IMR-90 (cell line): ENCODE measurements at regions not wholly inside any gene's neighbourhood (a gene's known extent, or its start where the extent isn't known, plus 50 kb on each side); places are given as distances from the start of the nearest gene placed in this dataset.

Source experiments
- ATAC-seq: fragments of 200-7000 bp; cut with Tn5 transposase; 2 replicates; pipeline ENCODE4 v1.9.1; 2020; ENCODE audit warnings: low read depth, mild to moderate bottlenecking, moderate library complexity
- BruUV-seq: library from RNA; stranded (reverse); fragments of 400-500 nt; replicated peaks from 2 replicates; lab custom pipeline; 2021; lab: Mats Ljungman, UMichigan
- CTCF ChIA-PET: fragments of 300-600 bp; formaldehyde crosslinking; extraction: SDS; loops from one replicate; lab custom pipeline; 2021; ENCODE audit warnings: antibody characterized with exemption; lab: Yijun Ruan, JAX
- POLR2A ChIA-PET: fragments of 300-600 bp; sonication (Branson Sonifier 250); formaldehyde crosslinking; loops from one replicate; lab custom pipeline; 2022; ENCODE audit warnings: antibody characterized with exemption; ENCODE audit not compliant: unreplicated experiment; lab: Charles Lee
- DNase-seq: peaks from one replicate; pipeline ENCODE4 v3.0.0; 2013
- H2AFZ ChIP-seq: replicated peaks from 2 replicates; pipeline ENCODE3; 2013; ENCODE audit warnings: low read length, mild to moderate bottlenecking; ENCODE audit not compliant: poor library complexity
- H2AK5ac ChIP-seq: 2 replicates; pipeline ENCODE4 v1.6.1; 2013; ENCODE audit warnings: low read depth, low read length, inconsistent platforms
- H2AK9ac ChIP-seq: replicated peaks from 2 replicates; pipeline ENCODE3; 2013; ENCODE audit warnings: mild to moderate bottlenecking, low read depth, low read length, moderate library complexity; ENCODE audit not compliant: poor library complexity
- H2BK120ac ChIP-seq: 2 replicates; pipeline ENCODE4 v1.6.1; 2013; ENCODE audit warnings: low read depth, low read length, inconsistent platforms
- H2BK15ac ChIP-seq: 3 replicates; pipeline ENCODE4 v1.6.1; 2013; ENCODE audit warnings: low read depth, low read length, inconsistent platforms
- H2BK20ac ChIP-seq: 2 replicates; pipeline ENCODE4 v1.6.1; 2013; ENCODE audit warnings: low read depth, mild to moderate bottlenecking, inconsistent platforms, low read length, moderate library complexity
- H2BK5ac ChIP-seq: 2 replicates; pipeline ENCODE4 v1.6.1; 2013; ENCODE audit warnings: mild to moderate bottlenecking, low read depth, low read length, inconsistent platforms; ENCODE audit not compliant: poor library complexity, severe bottlenecking
- H3K14ac ChIP-seq: replicated peaks from 2 replicates; pipeline ENCODE4 v1.6.1; 2013; ENCODE audit warnings: low read depth, low read length, inconsistent platforms
- H3K18ac ChIP-seq: 2 replicates; pipeline ENCODE4 v1.6.1; 2013; ENCODE audit warnings: low read depth, low read length, control low read depth
- H3K23ac ChIP-seq: 2 replicates; pipeline ENCODE4 v1.6.1; 2013; ENCODE audit warnings: low read depth, low read length, inconsistent platforms
- H3K27ac ChIP-seq: 2 replicates; pipeline ENCODE4 v1.5.1; 2013; ENCODE audit warnings: mild to moderate bottlenecking, control low read depth, low read length; ENCODE audit not compliant: insufficient read depth
- H3K27me3 ChIP-seq: 2 replicates; pipeline ENCODE4 v1.6.1; 2013; ENCODE audit warnings: low read length; ENCODE audit not compliant: control insufficient read depth, insufficient read depth
- H3K36me3 ChIP-seq: 2 replicates; pipeline ENCODE4 v1.6.1; 2013; ENCODE audit warnings: low read length, mixed read lengths; ENCODE audit not compliant: control insufficient read depth, insufficient read depth
- H3K4ac ChIP-seq: 2 replicates; pipeline ENCODE4 v1.6.1; 2013; ENCODE audit warnings: low read depth, low read length, inconsistent platforms
- H3K4me1 ChIP-seq: 2 replicates; pipeline ENCODE4 v1.6.1; 2013; ENCODE audit warnings: low read length, mixed read lengths; ENCODE audit not compliant: control insufficient read depth, insufficient read depth
- H3K4me2 ChIP-seq: 2 replicates; pipeline ENCODE4 v1.6.1; 2013; ENCODE audit warnings: low read depth, mild to moderate bottlenecking, control low read depth, low read length, moderate library complexity
- H3K4me3 ChIP-seq: 2 replicates; pipeline ENCODE4 v1.5.1; 2013; ENCODE audit warnings: low read depth, mild to moderate bottlenecking, control low read depth, low read length, moderate library complexity; ENCODE audit not compliant: insufficient read depth
- H3K56ac ChIP-seq: 2 replicates; pipeline ENCODE4 v1.6.1; 2013; ENCODE audit warnings: low read length, inconsistent platforms; ENCODE audit not compliant: insufficient read depth; ENCODE audit errors: extremely low read depth
- H3K79me1 ChIP-seq, 2 experiments: 2 replicates each; pipeline ENCODE4 v1.6.1; 2013; ENCODE audit warnings: low read length in 2 of 2, inconsistent platforms in 1 of 2, low read depth in 1 of 2
- H3K9ac ChIP-seq: 2 replicates; pipeline ENCODE4 v1.6.1; 2013; ENCODE audit warnings: low read depth, low read length, control low read depth
- H3K9me1 ChIP-seq: 2 replicates; pipeline ENCODE4 v1.6.1; 2013; ENCODE audit warnings: low read length, inconsistent platforms; ENCODE audit not compliant: insufficient read depth
- H3K9me3 ChIP-seq: 2 replicates; pipeline ENCODE4 v1.6.1; 2013; ENCODE audit warnings: low read length; ENCODE audit not compliant: control insufficient read depth, insufficient read depth
- H4K20me1 ChIP-seq: 2 replicates; pipeline ENCODE4 v1.6.1; 2013; ENCODE audit warnings: low read length, inconsistent platforms; ENCODE audit not compliant: insufficient read depth
- H4K5ac ChIP-seq: 2 replicates; pipeline ENCODE4 v1.6.1; 2013; ENCODE audit warnings: mild to moderate bottlenecking, low read depth, low read length, control low read depth
- H4K8ac ChIP-seq, 2 experiments: 2 replicates each; pipeline ENCODE4 v1.6.1; 2013; ENCODE audit warnings: low read depth in 2 of 2, low read length in 2 of 2, control low read depth in 1 of 2, inconsistent platforms in 1 of 2
- H4K91ac ChIP-seq: 2 replicates; pipeline ENCODE4 v1.6.1; 2013; ENCODE audit warnings: low read depth, low read length, inconsistent platforms; ENCODE audit not compliant: insufficient read depth
- CEBPB ChIP-seq: IDR thresholded peaks from 2 replicates; pipeline ENCODE4 v1.6.1; 2012; ENCODE audit warnings: low read depth, low read length, improper control_type of control experiment
- CHD1 ChIP-seq: IDR thresholded peaks from 2 replicates; pipeline ENCODE4 v1.6.1; 2012; ENCODE audit warnings: low read depth, low read length, improper control_type of control experiment
- MAFK ChIP-seq: IDR thresholded peaks from 2 replicates; pipeline ENCODE4 v1.6.1; 2012; ENCODE audit warnings: low read depth, low read length, improper control_type of control experiment
- NFE2L2 ChIP-seq: fragments of 150-350 bp; IDR thresholded peaks from 2 replicates; pipeline ENCODE4 v1.6.1; 2016; ENCODE audit warnings: low read depth, mild to moderate bottlenecking, low read length
- RCOR1 ChIP-seq: IDR thresholded peaks from 2 replicates; pipeline ENCODE4 v1.6.1; 2012; ENCODE audit warnings: mild to moderate bottlenecking, low read length, improper control_type of control experiment; ENCODE audit not compliant: insufficient replicate concordance
- WGBS, 2 experiments: methylation state at CpG; one replicate each; pipeline versions ENCODE4 v1.1.5 to v1.1.7; 2013; ENCODE audit warnings: missing lambda C conversion rate in 2 of 2; ENCODE audit not compliant: insufficient read length in 1 of 2; ENCODE audit errors: extremely low coverage in 2 of 2; 5-methylcytosine and 5-hydroxymethylcytosine counted together
- dilution Hi-C: fragments of 300-500 bp; cut with HindIII; formaldehyde crosslinking; loops from one replicate; pipeline ENCODE4 v1.14.3; 2018; ENCODE audit warnings: low sequenced_read_pairs; ENCODE audit not compliant: unreplicated experiment
- in situ Hi-C: fragments of 300-500 bp; cut with MboI; formaldehyde crosslinking; loops from 3 replicates; pipeline ENCODE4 v1.14.3; 2019; ENCODE audit warnings: low sequenced_read_pairs, inconsistent platforms, mixed read lengths
- intact Hi-C: fragments of 100-400 bp; cut with micrococcal nuclease; formaldehyde crosslinking; loops from 2 replicates; pipeline ENCODE4 v1.10.0; 2022
- TF ChIP-seq, protein P1 (sequence below): fragments of 150-350 bp; IDR thresholded peaks from 2 replicates; pipeline ENCODE4 v1.6.1; 2016; ENCODE audit warnings: low read depth, mild to moderate bottlenecking, low read length, moderate library complexity, borderline replicate concordance
- TF ChIP-seq, protein P2 (sequence below): fragments of 150-350 bp; IDR thresholded peaks from 2 replicates; pipeline ENCODE4 v1.6.1; 2017; ENCODE audit warnings: mild to moderate bottlenecking, antibody characterized with exemption, low read length, low read depth

DNA sequence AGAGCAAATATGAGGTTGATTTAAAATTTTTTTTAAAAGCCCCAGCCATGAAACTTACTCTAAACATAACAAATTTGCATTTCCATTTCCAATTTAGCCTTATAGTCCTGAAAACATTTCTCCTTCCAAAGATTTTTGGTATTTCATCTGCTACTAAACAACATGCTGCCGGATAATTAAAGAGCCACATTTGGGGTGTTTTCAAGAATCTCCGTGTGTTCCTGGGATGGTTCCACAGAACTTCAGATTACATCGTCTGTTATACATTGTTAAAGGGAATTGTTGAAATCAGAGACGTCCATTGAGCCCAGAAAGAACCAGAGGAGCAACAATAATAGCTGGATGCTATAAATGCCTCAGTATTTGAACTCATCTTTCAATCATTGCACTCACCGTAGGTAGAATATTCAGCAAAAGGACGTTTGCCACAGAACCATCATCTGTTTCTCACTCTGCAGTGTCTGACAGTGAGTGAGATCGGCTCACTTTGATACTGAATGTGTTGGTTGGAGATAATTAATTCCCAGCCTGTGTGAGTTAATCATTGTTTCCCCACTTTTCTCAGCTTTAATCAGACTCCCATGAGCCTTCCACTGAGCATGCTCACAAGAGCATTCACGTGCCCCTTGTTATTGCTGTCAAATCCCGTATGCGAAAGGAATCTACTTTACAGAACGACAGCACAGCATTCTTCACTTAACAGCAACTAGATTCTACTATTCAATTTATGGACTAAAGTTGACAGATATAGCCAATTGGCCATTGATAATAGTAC, 128.4 kb upstream of the PALS2 start:
- H4K8ac ChIP-seq: no peak overlapping the region
- H3K79me1 ChIP-seq: no peaks in the 10 kb centered on the region
- no peak overlapping the region for H3K4ac ChIP-seq
- no peak overlapping the region for H2BK15ac ChIP-seq
- H3K14ac ChIP-seq: no peak overlapping the region
- no peak overlapping the region for H4K5ac ChIP-seq
- TF ChIP-seq NFE2L2: no peak
- TF ChIP-seq MAFK: no peak
- no peak for TF ChIP-seq CEBPB
- TF ChIP-seq, protein P1, sequence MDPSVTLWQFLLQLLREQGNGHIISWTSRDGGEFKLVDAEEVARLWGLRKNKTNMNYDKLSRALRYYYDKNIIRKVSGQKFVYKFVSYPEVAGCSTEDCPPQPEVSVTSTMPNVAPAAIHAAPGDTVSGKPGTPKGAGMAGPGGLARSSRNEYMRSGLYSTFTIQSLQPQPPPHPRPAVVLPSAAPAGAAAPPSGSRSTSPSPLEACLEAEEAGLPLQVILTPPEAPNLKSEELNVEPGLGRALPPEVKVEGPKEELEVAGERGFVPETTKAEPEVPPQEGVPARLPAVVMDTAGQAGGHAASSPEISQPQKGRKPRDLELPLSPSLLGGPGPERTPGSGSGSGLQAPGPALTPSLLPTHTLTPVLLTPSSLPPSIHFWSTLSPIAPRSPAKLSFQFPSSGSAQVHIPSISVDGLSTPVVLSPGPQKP: no peak
- TF ChIP-seq, protein P2, sequence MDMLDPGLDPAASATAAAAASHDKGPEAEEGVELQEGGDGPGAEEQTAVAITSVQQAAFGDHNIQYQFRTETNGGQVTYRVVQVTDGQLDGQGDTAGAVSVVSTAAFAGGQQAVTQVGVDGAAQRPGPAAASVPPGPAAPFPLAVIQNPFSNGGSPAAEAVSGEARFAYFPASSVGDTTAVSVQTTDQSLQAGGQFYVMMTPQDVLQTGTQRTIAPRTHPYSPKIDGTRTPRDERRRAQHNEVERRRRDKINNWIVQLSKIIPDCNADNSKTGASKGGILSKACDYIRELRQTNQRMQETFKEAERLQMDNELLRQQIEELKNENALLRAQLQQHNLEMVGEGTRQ: no peak
- TF ChIP-seq CHD1: no peak
- TF ChIP-seq RCOR1: no peak
- H3K9me1 ChIP-seq: no peaks in the 10 kb centered on the region
- no peak overlapping the region for H2AFZ ChIP-seq
- no peak overlapping the region for H3K4me3 ChIP-seq
- no peaks in the 10 kb centered on the region for H3K36me3 ChIP-seq
- H3K4me2 ChIP-seq: no peak overlapping the region
- in situ Hi-C loops (no loop called here), dilution Hi-C loops (no loop called here), intact Hi-C loops (no loop called here)
- DNase-seq: no peak
- H3K23ac ChIP-seq: no peak overlapping the region
- H2AK5ac ChIP-seq: no peak overlapping the region
- no CpG with 5 or more reads among the region's 11 CpGs for WGBS, 2 experiments
- no peaks in the 10 kb centered on the region for H3K9me3 ChIP-seq
- H3K27ac ChIP-seq: no peak overlapping the region
- H2BK120ac ChIP-seq: no peak overlapping the region
- H2AK9ac ChIP-seq: no peak overlapping the region
- no peaks in the 10 kb centered on the region for H4K20me1 ChIP-seq
- H3K9ac ChIP-seq: no peak overlapping the region
- BruUV-seq: no TSS peak
- no peaks in the 10 kb centered on the region for H3K27me3 ChIP-seq
- no peak overlapping the region for H3K18ac ChIP-seq
- CTCF ChIA-PET: no interaction called here
- H3K4me1 ChIP-seq: no peaks in the 10 kb centered on the region
- no peak overlapping the region for H4K91ac ChIP-seq
- POLR2A ChIA-PET: no interaction called here
- H2BK20ac ChIP-seq: no peak overlapping the region
- ATAC-seq: no peak
- no peak overlapping the region for H2BK5ac ChIP-seq
- no peak overlapping the region for H3K56ac ChIP-seq
